ENCODE measurements at regions not wholly inside any gene's neighbourhood (a gene's known extent, or its start where the extent isn't known, plus 50 kb on each side); places are given as distances from the start of the nearest gene placed in this dataset.

DNA sequence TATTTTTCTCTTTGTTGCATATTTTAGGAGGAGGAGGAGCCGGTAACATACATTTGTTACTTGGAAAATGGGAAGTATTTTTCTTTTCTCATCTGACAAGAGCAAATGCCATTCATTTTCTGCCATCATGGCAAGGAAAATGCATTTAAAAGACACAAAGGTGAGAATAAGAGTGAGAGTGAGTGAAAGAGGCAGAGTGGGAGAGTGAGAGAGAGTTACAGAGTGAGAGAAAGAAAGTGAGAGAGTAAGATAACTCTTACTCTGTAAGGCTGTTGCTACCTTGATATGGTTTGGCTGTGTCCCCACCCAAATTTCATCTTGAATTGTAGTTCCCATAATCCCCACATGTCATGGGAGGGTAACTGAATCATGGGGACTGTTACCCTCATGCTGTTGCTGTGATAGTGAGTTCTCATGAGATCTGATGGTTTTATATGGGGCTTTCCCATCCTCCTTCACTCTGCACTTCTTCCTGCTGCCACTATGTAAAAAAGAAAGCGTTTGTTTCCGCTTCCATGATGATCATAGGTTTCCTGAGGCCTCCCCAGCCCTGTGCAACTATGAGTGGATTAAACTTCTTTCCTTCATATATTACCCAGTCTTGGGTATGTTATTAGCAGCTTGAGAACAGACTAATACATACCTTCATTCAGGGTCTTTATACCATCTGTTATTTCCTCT, 64.2 kb downstream of the ASCL1 start:
- 4% methylated on average over 3 of the region's 3 CpGs for WGBS (ENCODE audit: low lambda C conversion rate)
- intact Hi-C loops (cut with micrococcal nuclease; ENCODE audit: unreplicated experiment) = no loop called here
- Histone ChIP-seq H3K4me3 (replicated peaks in 1 of 3; ENCODE audit: insufficient read depth in 1 of 3, low read depth in 2 of 3, low read length in 3 of 3) (no peak overlapping the region), H3K79me2 (ENCODE audit: insufficient read depth, low read length) (no peaks in the 10 kb centered on the region), H3K9ac (ENCODE audit: insufficient read depth, low read depth, low read length) (no peak overlapping the region), H3K27me3 (ENCODE audit: control insufficient read depth in 1 of 2, insufficient read depth in 2 of 2, low read length in 2 of 2) (no peaks in the 10 kb centered on the region), H3K4me1 (ENCODE audit: insufficient read depth, low read length) (no peaks in the 10 kb centered on the region), H4K20me1 (ENCODE audit: insufficient read depth, low read length) (no peaks in the 10 kb centered on the region), H3K9me3 (ENCODE audit: low read length) (no peaks in the 10 kb centered on the region), H3K27ac (ENCODE audit: extremely low read length, insufficient read depth, low read length) (no peak overlapping the region), H3K4me2 (ENCODE audit: low read depth, low read length) (no peak overlapping the region), H3K36me3 (replicated peaks in 1 of 2; ENCODE audit: control insufficient read depth in 1 of 2, insufficient read depth in 2 of 2, low read length in 2 of 2) (no peaks in the 10 kb centered on the region), H2AFZ (ENCODE audit: low read length) (no peak overlapping the region)
- POLR2A ChIA-PET = no interaction called here
- BruUV-seq (replicated peaks) = no TSS peak
- in situ Hi-C loops (cut with HindIII; ENCODE audit: extremely low pct_ligation_motif_present, low pct_unique_long_range_greater_than_20kb) = no loop called here
- CTCF ChIA-PET (ENCODE audit: low intra/inter-chr PET ratio, low total read pairs) = no interaction called here
- FAIRE-seq (no peak), DNase-seq (ENCODE audit: low spot score) (no peak), ATAC-seq (no peak)
- TF ChIP-seq NRL (CRISPR knock-in tag; IDR thresholded peaks at IDR 0.05; ENCODE audit: borderline replicate concordance) (no peak), ZGPAT (CRISPR knock-in tag; IDR thresholded peaks at IDR 0.05) (no peak), IKZF4 (CRISPR knock-in tag; IDR thresholded peaks at IDR 0.05; ENCODE audit: borderline replicate concordance, low read depth, not compliant biosample characterization) (no peak), CAMTA2 (CRISPR knock-in tag; IDR thresholded peaks at IDR 0.05; ENCODE audit: borderline replicate concordance) (no peak), SSRP1 (CRISPR knock-in tag; IDR thresholded peaks at IDR 0.05) (no peak), ZFP1 (CRISPR knock-in tag; IDR thresholded peaks at IDR 0.05) (no peak), TEAD3 (CRISPR knock-in tag; optimal IDR thresholded peaks at IDR 0.05; ENCODE audit: borderline replicate concordance) (no peak), POLR2G (IDR thresholded peaks at IDR 0.05; ENCODE audit: low read depth, low read length) (no peak), ZEB1 (IDR thresholded peaks at IDR 0.05; ENCODE audit: insufficient replicate concordance, low read depth) (no peak), CHCHD3 (CRISPR knock-in tag; IDR thresholded peaks at IDR 0.05) (no peak), ZFP36 (IDR thresholded peaks at IDR 0.05; ENCODE audit: borderline replicate concordance, low read depth, low read length, partially characterized antibody) (no peak), ZNF703 (CRISPR knock-in tag; IDR thresholded peaks at IDR 0.05; ENCODE audit: borderline replicate concordance) (no peak), ARID5B (CRISPR knock-in tag; IDR thresholded peaks at IDR 0.05) (no peak)
- TF ChIP-seq, protein P1, sequence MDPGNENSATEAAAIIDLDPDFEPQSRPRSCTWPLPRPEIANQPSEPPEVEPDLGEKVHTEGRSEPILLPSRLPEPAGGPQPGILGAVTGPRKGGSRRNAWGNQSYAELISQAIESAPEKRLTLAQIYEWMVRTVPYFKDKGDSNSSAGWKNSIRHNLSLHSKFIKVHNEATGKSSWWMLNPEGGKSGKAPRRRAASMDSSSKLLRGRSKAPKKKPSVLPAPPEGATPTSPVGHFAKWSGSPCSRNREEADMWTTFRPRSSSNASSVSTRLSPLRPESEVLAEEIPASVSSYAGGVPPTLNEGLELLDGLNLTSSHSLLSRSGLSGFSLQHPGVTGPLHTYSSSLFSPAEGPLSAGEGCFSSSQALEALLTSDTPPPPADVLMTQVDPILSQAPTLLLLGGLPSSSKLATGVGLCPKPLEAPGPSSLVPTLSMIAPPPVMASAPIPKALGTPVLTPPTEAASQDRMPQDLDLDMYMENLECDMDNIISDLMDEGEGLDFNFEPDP (CRISPR knock-in tag; conservative IDR thresholded peaks at IDR 0.05) = no peak
- TF ChIP-seq, protein P2, sequence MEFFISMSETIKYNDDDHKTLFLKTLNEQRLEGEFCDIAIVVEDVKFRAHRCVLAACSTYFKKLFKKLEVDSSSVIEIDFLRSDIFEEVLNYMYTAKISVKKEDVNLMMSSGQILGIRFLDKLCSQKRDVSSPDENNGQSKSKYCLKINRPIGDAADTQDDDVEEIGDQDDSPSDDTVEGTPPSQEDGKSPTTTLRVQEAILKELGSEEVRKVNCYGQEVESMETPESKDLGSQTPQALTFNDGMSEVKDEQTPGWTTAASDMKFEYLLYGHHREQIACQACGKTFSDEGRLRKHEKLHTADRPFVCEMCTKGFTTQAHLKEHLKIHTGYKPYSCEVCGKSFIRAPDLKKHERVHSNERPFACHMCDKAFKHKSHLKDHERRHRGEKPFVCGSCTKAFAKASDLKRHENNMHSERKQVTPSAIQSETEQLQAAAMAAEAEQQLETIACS (CRISPR knock-in tag; IDR thresholded peaks at IDR 0.05) = no peak
